ENCODE measurements at regions not wholly inside any gene's neighbourhood (a gene's known extent, or its start where the extent isn't known, plus 50 kb on each side); places are given as distances from the start of the nearest gene placed in this dataset.

- intact Hi-C loops (cut with micrococcal nuclease) = loop anchor here (5.0 to 10.0 kb wide), 2 partner anchors 235 to 238 kb away; no protein-coding TSS in a partner anchor
- no peak overlapping the region for H3K27ac Mint-ChIP-seq
- WGBS (ENCODE audit: insufficient coverage) = 82% methylated on average over 4 of the region's 6 CpGs
These were observed 103.8 kb upstream of the SLC1A3 start for GRCh38 chr5:36502608-36503007.

GRCh38 chr5:36505021-36505420 lies 101.4 kb upstream of the SLC1A3 start:
- H2AFZ ChIP-seq (ENCODE audit: insufficient read depth, low read depth, low read length, poor library complexity, severe bottlenecking) = no peak overlapping the region

More at GRCh38 chr5:36502608-36503007, 103.8 kb upstream of the SLC1A3 start:
- Histone ChIP-seq H3K27ac (ENCODE audit: low read depth in 1 of 2, low read length in 2 of 2) (no peak overlapping the region), H2AFZ (ENCODE audit: insufficient read depth, low read depth, low read length, poor library complexity, severe bottlenecking) (no peak overlapping the region), H3K27me3 (ENCODE audit: control insufficient read depth in 2 of 2, insufficient read depth in 2 of 2, low read length in 2 of 2) (no peaks in the 10 kb centered on the region), H3K79me2 (ENCODE audit: insufficient read depth, low read length) (no peaks in the 10 kb centered on the region), H3K9me3 (replicated peaks in 1 of 2; ENCODE audit: control insufficient read depth in 1 of 2, insufficient read depth in 1 of 2, low read length in 2 of 2) (peaks cover 0 to 4% of the 10 kb centered on the region in 2 donors), H3K4me3 (replicated peaks in 1 of 3; ENCODE audit: low read depth in 2 of 3, low read length in 3 of 3) (no peak overlapping the region), H4K20me1 (ENCODE audit: insufficient read depth, low read length) (no peaks in the 10 kb centered on the region), H3K36me3 (replicated peaks in 1 of 2; ENCODE audit: control insufficient read depth in 1 of 2, insufficient read depth in 2 of 2, low read length in 2 of 2) (no peaks in the 10 kb centered on the region), H3K4me2 (replicated peaks; ENCODE audit: extremely low read depth, low read length, poor library complexity, severe bottlenecking) (no peak overlapping the region), H3K9ac (ENCODE audit: insufficient read depth, low read length, poor library complexity, severe bottlenecking) (no peak overlapping the region), H3K4me1 (ENCODE audit: control insufficient read depth in 1 of 2, insufficient read depth in 2 of 2, low read length in 2 of 2) (peaks cover 0 to 6% of the 10 kb centered on the region in 2 donors)
- peaks cover 0 to 2% (median 0%) of the 10 kb centered on the region in 3 donors for H3K27me3 Mint-ChIP-seq (ENCODE audit: low read depth in 3 of 3)
- TF ChIP-seq, protein P1, sequence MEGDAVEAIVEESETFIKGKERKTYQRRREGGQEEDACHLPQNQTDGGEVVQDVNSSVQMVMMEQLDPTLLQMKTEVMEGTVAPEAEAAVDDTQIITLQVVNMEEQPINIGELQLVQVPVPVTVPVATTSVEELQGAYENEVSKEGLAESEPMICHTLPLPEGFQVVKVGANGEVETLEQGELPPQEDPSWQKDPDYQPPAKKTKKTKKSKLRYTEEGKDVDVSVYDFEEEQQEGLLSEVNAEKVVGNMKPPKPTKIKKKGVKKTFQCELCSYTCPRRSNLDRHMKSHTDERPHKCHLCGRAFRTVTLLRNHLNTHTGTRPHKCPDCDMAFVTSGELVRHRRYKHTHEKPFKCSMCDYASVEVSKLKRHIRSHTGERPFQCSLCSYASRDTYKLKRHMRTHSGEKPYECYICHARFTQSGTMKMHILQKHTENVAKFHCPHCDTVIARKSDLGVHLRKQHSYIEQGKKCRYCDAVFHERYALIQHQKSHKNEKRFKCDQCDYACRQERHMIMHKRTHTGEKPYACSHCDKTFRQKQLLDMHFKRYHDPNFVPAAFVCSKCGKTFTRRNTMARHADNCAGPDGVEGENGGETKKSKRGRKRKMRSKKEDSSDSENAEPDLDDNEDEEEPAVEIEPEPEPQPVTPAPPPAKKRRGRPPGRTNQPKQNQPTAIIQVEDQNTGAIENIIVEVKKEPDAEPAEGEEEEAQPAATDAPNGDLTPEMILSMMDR (IDR thresholded peaks at IDR 0.05) = no peak
- no peaks in the 10 kb centered on the region for H3K36me3 Mint-ChIP-seq
- peaks cover 10% of the 10 kb centered on the region for H3K4me1 Mint-ChIP-seq
- H3K9me3 Mint-ChIP-seq = peaks cover 5 to 15% (median 9%) of the 10 kb centered on the region in 7 donors
- no peak for DNase-seq
- no peak overlapping the region for H3K4me3 Mint-ChIP-seq

More at GRCh38 chr5:36505021-36505420, 101.4 kb upstream of the SLC1A3 start:
- Mint-ChIP-seq H3K4me3 (no peak overlapping the region), H3K27me3 (ENCODE audit: low read depth in 3 of 3) (peaks cover 0 to 2% (median 0%) of the 10 kb centered on the region in 3 donors), H3K36me3 (no peaks in the 10 kb centered on the region), H3K4me1 (peaks cover 2% of the 10 kb centered on the region), H3K27ac (no peak overlapping the region), H3K9me3 (peaks cover 0 to 10% (median 5%) of the 10 kb centered on the region in 7 donors)
- H3K36me3 ChIP-seq (replicated peaks in 1 of 2; ENCODE audit: control insufficient read depth in 1 of 2, insufficient read depth in 2 of 2, low read length in 2 of 2) = no peaks in the 10 kb centered on the region
- no peak overlapping the region for H3K9ac ChIP-seq (ENCODE audit: insufficient read depth, low read length, poor library complexity, severe bottlenecking)
- no peaks in the 10 kb centered on the region for H3K27me3 ChIP-seq (ENCODE audit: control insufficient read depth in 2 of 2, insufficient read depth in 2 of 2, low read length in 2 of 2)
- no peaks in the 10 kb centered on the region for H4K20me1 ChIP-seq (ENCODE audit: insufficient read depth, low read length)
- no peak overlapping the region for H3K27ac ChIP-seq (ENCODE audit: low read depth in 1 of 2, low read length in 2 of 2)
- H3K4me2 ChIP-seq (replicated peaks; ENCODE audit: extremely low read depth, low read length, poor library complexity, severe bottlenecking) = no peak overlapping the region
- H3K4me3 ChIP-seq (replicated peaks in 1 of 3; ENCODE audit: low read depth in 2 of 3, low read length in 3 of 3) = no peak overlapping the region
- no peaks in the 10 kb centered on the region for H3K4me1 ChIP-seq (ENCODE audit: control insufficient read depth in 1 of 2, insufficient read depth in 2 of 2, low read length in 2 of 2)
- TF ChIP-seq, protein P1 (IDR thresholded peaks at IDR 0.05) = no peak
- H3K9me3 ChIP-seq (replicated peaks in 1 of 2; ENCODE audit: control insufficient read depth in 1 of 2, insufficient read depth in 1 of 2, low read length in 2 of 2) = no peaks in the 10 kb centered on the region
- DNase-seq = no peak
- H3K79me2 ChIP-seq (ENCODE audit: insufficient read depth, low read length) = no peaks in the 10 kb centered on the region
- intact Hi-C loops (cut with micrococcal nuclease) = loop anchor here (5.0 to 10.0 kb wide), 2 partner anchors 187 to 240 kb away; no protein-coding TSS in a partner anchor
